SK-N-SH (cell line): ENCODE measurements at regions not wholly inside any gene's neighbourhood (a gene's known extent, or its start where the extent isn't known, plus 50 kb on each side); places are given as distances from the start of the nearest gene placed in this dataset.
A peak's percentile ranks its signal among the peaks of the same experiment; 100 is the strongest.

Experiments
- CTCF ChIA-PET: fragments of 300-600, 350-600 bp; formaldehyde crosslinking; extraction: SDS; loops from one replicate; lab custom pipeline; 2021; lab: Yijun Ruan, JAX
- POLR2A ChIA-PET: fragments of 350-600 bp; sonication (Branson Sonifier 250); formaldehyde crosslinking; extraction: SDS; loops from one replicate; lab custom pipeline; 2020; ENCODE audit warnings: antibody characterized with exemption, inconsistent platforms; lab: Yijun Ruan, JAX
- DNase-seq: peaks from one replicate; pipeline ENCODE4 v3.0.0; 2012
- H2AFZ ChIP-seq: fragments of 200-600 bp; sonication (generic); 2 replicates; pipeline ENCODE4 v1.8.1; 2016; ENCODE audit warnings: antibody characterized with exemption, mild to moderate bottlenecking, low read depth
- H3F3A ChIP-seq: fragments of 200-600 bp; sonication (generic); replicated peaks from 2 replicates; pipeline ENCODE3; 2016; ENCODE audit warnings: antibody characterized with exemption, mild to moderate bottlenecking; ENCODE audit not compliant: insufficient read depth
- H3K27ac ChIP-seq, 2 experiments: fragments of 200-500 bp in 1 of 2; fragments of 200-600 bp in 1 of 2; sonication (Bioruptor generic) in 1 of 2; sonication (generic), shearing (Covaris generic) in 1 of 2; 2 replicates each; pipeline versions ENCODE4 v1.5.1 to v1.6.1; 2014 to 2016; ENCODE audit warnings: low read depth in 2 of 2, inconsistent platforms in 1 of 2, low read length in 1 of 2, mild to moderate bottlenecking in 1 of 2, mixed read lengths in 1 of 2
- H3K27me3 ChIP-seq: fragments of 200-600 bp; sonication (generic), shearing (Covaris generic); 2 replicates; pipeline ENCODE4 v1.6.1; 2016; ENCODE audit warnings: mixed run types; ENCODE audit not compliant: insufficient read depth
- H3K36me3 ChIP-seq, 2 experiments: fragments of 200-500 bp in 1 of 2; fragments of 200-600 bp in 1 of 2; sonication (Bioruptor generic) in 1 of 2; sonication (generic) in 1 of 2; replicated peaks in 1 of 2; 2 replicates each; pipeline versions ENCODE3 to v1.5.1; 2014 to 2016; ENCODE audit warnings: low read length in 1 of 2, mild to moderate bottlenecking in 1 of 2; ENCODE audit not compliant: insufficient read depth in 2 of 2, control insufficient read depth in 1 of 2
- H3K4me1 ChIP-seq, 2 experiments: fragments of 200-500 bp in 1 of 2; fragments of 200-600 bp in 1 of 2; sonication (Bioruptor generic) in 1 of 2; sonication (generic), shearing (Covaris generic) in 1 of 2; 2 replicates each; pipeline versions ENCODE4 v1.5.1 to v1.6.1; 2014 to 2016; ENCODE audit warnings: low read depth in 1 of 2, low read length in 1 of 2, mixed run types in 1 of 2; ENCODE audit not compliant: insufficient read depth in 2 of 2, control insufficient read depth in 1 of 2
- H3K4me2 ChIP-seq: fragments of 200-600 bp; sonication (generic), shearing (Covaris generic); 2 replicates; pipeline ENCODE4 v1.6.1; 2017; ENCODE audit warnings: mixed run types
- H3K4me3 ChIP-seq, 2 experiments: fragments of 200-500 bp in 1 of 2; fragments of 200-600 bp in 1 of 2; sonication (Bioruptor generic) in 1 of 2; sonication (generic), shearing (Covaris generic) in 1 of 2; 2 replicates each; pipeline versions ENCODE4 v1.5.1 to v1.8.1; 2014 to 2016; ENCODE audit warnings: low read depth in 2 of 2, inconsistent platforms in 1 of 2, low read length in 1 of 2, mild to moderate bottlenecking in 1 of 2, mixed read lengths in 1 of 2, moderate library complexity in 1 of 2
- H3K79me2 ChIP-seq: fragments of 200-600 bp; sonication (generic); 2 replicates; pipeline ENCODE4 v1.8.1; 2017; ENCODE audit warnings: mild to moderate bottlenecking; ENCODE audit not compliant: insufficient read depth
- H3K9ac ChIP-seq: fragments of 200-600 bp; sonication (generic); 2 replicates; pipeline ENCODE4 v1.6.1; 2017; ENCODE audit warnings: mixed run types
- H3K9me2 ChIP-seq: fragments of 200-600 bp; sonication (generic); 2 replicates; pipeline ENCODE4 v1.6.1; 2017; ENCODE audit warnings: mixed run types
- H3K9me3 ChIP-seq: fragments of 200-600 bp; sonication (generic); 2 replicates; pipeline ENCODE4 v1.6.1; 2017; ENCODE audit warnings: mixed run types, mild to moderate bottlenecking, moderate library complexity
- H4K20me1 ChIP-seq: fragments of 200-600 bp; sonication (generic); 2 replicates; pipeline ENCODE4 v1.6.1; 2017; ENCODE audit warnings: mild to moderate bottlenecking, mixed run types; ENCODE audit not compliant: insufficient read depth
- CTCF ChIP-seq: fragments of 200-600 bp; sonication (generic); IDR thresholded peaks from 2 replicates; pipeline ENCODE4 v1.6.1; 2017; ENCODE audit warnings: antibody characterized with exemption, mild to moderate bottlenecking, moderate library complexity
- ELF1 ChIP-seq: IDR thresholded peaks from 2 replicates; pipeline ENCODE4 v1.4.0; 2012
- EP300 ChIP-seq, 2 experiments: IDR thresholded peaks; 2 replicates each; pipeline versions ENCODE4 v1.4.0 to v1.6.1; 2012; ENCODE audit warnings: borderline replicate concordance in 1 of 2, low read depth in 1 of 2, low read length in 1 of 2
- EZH2phosphoT487 ChIP-seq: fragments of 200-600 bp; sonication (generic); IDR thresholded peaks from 2 replicates; pipeline ENCODE4 v1.6.1; 2017; ENCODE audit warnings: low read depth, mixed run types, mild to moderate bottlenecking, antibody characterized with exemption, moderate library complexity, borderline replicate concordance
- FOXJ3 ChIP-seq: sonication (generic); formaldehyde crosslinking; IDR thresholded peaks from 2 replicates; pipeline ENCODE4 v1.5.1; 2020; ENCODE audit warnings: mild to moderate bottlenecking, missing genetic modification reagents
- GATA2 ChIP-seq: sonication (generic); formaldehyde crosslinking; IDR thresholded peaks from 2 replicates; pipeline ENCODE4 v1.5.0; 2020; ENCODE audit warnings: mild to moderate bottlenecking, missing genetic modification reagents
- NFIC ChIP-seq: IDR thresholded peaks from 2 replicates; pipeline ENCODE4 v1.4.0; 2012; ENCODE audit warnings: borderline replicate concordance
- POLR2AphosphoS5 ChIP-seq: IDR thresholded peaks from 2 replicates; pipeline ENCODE4 v1.6.1; 2012; ENCODE audit warnings: low read depth, low read length
- RAD21 ChIP-seq: IDR thresholded peaks from 2 replicates; pipeline ENCODE4 v1.6.1; 2012; ENCODE audit warnings: mild to moderate bottlenecking, low read length
- RCOR1 ChIP-seq: fragments of 150-350 bp; IDR thresholded peaks from 2 replicates; pipeline ENCODE4 v1.6.1; 2017; ENCODE audit warnings: antibody characterized with exemption, low read length
- SIN3A ChIP-seq: IDR thresholded peaks from 2 replicates; pipeline ENCODE4 v1.6.1; 2012; ENCODE audit warnings: low read depth, mild to moderate bottlenecking, low read length, moderate library complexity, borderline replicate concordance
- YY1 ChIP-seq: IDR thresholded peaks from 2 replicates; pipeline ENCODE4 v1.4.0; 2012; ENCODE audit warnings: low read depth, mild to moderate bottlenecking
- WGBS: methylation state at CpG from one replicate; pipeline ENCODE4 v1.1.6; 2017; ENCODE audit warnings: low lambda C conversion rate; 5-methylcytosine and 5-hydroxymethylcytosine counted together
- TF ChIP-seq, protein P1 (sequence below): fragments of 150-350 bp; IDR thresholded peaks from 2 replicates; pipeline ENCODE4 v1.6.1; 2016; ENCODE audit warnings: mild to moderate bottlenecking, low read depth, low read length

DNA sequence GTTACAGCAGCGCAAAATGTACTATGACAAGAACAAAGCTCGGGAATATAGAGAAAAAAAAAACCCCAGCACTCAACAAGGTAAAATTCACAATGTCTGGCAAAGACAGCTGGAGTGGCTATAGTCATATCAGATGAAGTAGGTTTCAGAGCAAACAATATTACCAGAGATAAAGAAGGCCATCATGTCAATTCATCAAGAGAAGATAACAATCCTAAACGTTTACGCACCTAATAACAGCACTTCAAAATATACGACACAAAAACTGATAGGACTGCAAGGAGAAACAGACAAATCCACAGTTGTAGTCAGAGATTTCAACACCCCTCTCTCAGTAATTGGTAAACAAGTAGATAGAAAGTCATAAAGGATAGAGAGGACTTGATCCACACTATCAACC, 455.2 kb downstream of the PTPRU start:
- TF ChIP-seq, protein P1, sequence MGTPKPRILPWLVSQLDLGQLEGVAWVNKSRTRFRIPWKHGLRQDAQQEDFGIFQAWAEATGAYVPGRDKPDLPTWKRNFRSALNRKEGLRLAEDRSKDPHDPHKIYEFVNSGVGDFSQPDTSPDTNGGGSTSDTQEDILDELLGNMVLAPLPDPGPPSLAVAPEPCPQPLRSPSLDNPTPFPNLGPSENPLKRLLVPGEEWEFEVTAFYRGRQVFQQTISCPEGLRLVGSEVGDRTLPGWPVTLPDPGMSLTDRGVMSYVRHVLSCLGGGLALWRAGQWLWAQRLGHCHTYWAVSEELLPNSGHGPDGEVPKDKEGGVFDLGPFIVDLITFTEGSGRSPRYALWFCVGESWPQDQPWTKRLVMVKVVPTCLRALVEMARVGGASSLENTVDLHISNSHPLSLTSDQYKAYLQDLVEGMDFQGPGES: no peak
- TF ChIP-seq SIN3A: no peak
- no peak for TF ChIP-seq ELF1
- peak in 1 of 2 experiments; percentile 46; a peak in 1 of 4 replicates for TF ChIP-seq EP300 (IDR thresholded peaks at IDR 0.05; ENCODE audit: borderline replicate concordance in 1 of 2, low read depth in 1 of 2, low read length in 1 of 2)
- no peak for TF ChIP-seq RAD21
- no peak for TF ChIP-seq POLR2AphosphoS5
- peak; percentile 51; the same call in 1 of the 2 replicates for TF ChIP-seq RCOR1
- TF ChIP-seq GATA2 (CRISPR knock-in tag): peak; percentile 64
- TF ChIP-seq NFIC: no peak
- TF ChIP-seq FOXJ3 (CRISPR knock-in tag): no peak
- TF ChIP-seq YY1: no peak
- TF ChIP-seq CTCF: no peak
- no peak for DNase-seq
- CTCF ChIA-PET: interaction anchor here (2.2 to 4.9 kb wide), 2 partner anchors 11 to 395 kb away, joined by 7 to 57 read pairs; no protein-coding TSS in a partner anchor

GRCh38 chr1:29690156-29690555, 453.8 kb downstream of the PTPRU start:
- peak; percentile 50 for DNase-seq
- Histone ChIP-seq H2AFZ (no peak overlapping the region), H3K9me3 (no peaks in the 10 kb centered on the region), H3K4me1 (peaks cover 13 to 64% of the 10 kb centered on the region in 2 experiments), H3K27ac (peak overlapping the region in 1 of 2 experiments; percentile 93; a peak in 2 of 4 replicates), H3F3A (peaks cover 9% of the 10 kb centered on the region), H3K9ac (no peak overlapping the region), H3K27me3 (no peaks in the 10 kb centered on the region), H3K79me2 (no peaks in the 10 kb centered on the region), H3K4me3 (no peak overlapping the region), H3K36me3 (no peaks in the 10 kb centered on the region), H4K20me1 (no peaks in the 10 kb centered on the region), H3K9me2 (no peaks in the 10 kb centered on the region), H3K4me2 (no peak overlapping the region)
- 67% methylated on average over 9 of the region's 9 CpGs for WGBS
- 0 out of 2 replicates have a peak, but pooled peaks have one; percentile 25 for TF ChIP-seq GATA2 (CRISPR knock-in tag)
- TF ChIP-seq EP300 (IDR thresholded peaks at IDR 0.05; ENCODE audit: borderline replicate concordance in 1 of 2, low read depth in 1 of 2, low read length in 1 of 2): peak in 1 of 2 experiments; percentile 30; a peak in 1 of 4 replicates
- TF ChIP-seq EZH2phosphoT487: no peak
- ChIA-PET POLR2A (interaction anchor here (0.9 to 1.4 kb wide), 2 partner anchors 20 to 396 kb away, joined by 3 to 4 read pairs; no protein-coding TSS in a partner anchor), CTCF (interaction anchor here (0.6 to 4.9 kb wide), 22 partner anchors 8 to 690 kb away, joined by 3 to 57 read pairs (median 5); partner anchors contain the start of gene PTPRU)

More for the DNA sequence above, 455.2 kb downstream of the PTPRU start:
- WGBS: 74% methylated on average over 5 of the region's 5 CpGs
- no peak overlapping the region for H2AFZ ChIP-seq
- POLR2A ChIA-PET: no interaction called here
- H3K27ac ChIP-seq: peak overlapping the region in 1 of 2 experiments; percentile 93; a peak in 2 of 4 replicates
- H3F3A ChIP-seq: peaks cover 9% of the 10 kb centered on the region
- H4K20me1 ChIP-seq: no peaks in the 10 kb centered on the region
- H3K9ac ChIP-seq: no peak overlapping the region
- H3K4me3 ChIP-seq: no peak overlapping the region
- H3K36me3 ChIP-seq: no peaks in the 10 kb centered on the region
- no peaks in the 10 kb centered on the region for H3K27me3 ChIP-seq
- no peaks in the 10 kb centered on the region for H3K9me3 ChIP-seq
- H3K4me2 ChIP-seq: no peak overlapping the region
- no peaks in the 10 kb centered on the region for H3K9me2 ChIP-seq
- H3K79me2 ChIP-seq: no peaks in the 10 kb centered on the region
- H3K4me1 ChIP-seq: peaks cover 13 to 55% of the 10 kb centered on the region in 2 experiments
